B cell (primary cell): ENCODE measurements at regions not wholly inside any gene's neighbourhood (a gene's known extent, or its start where the extent isn't known, plus 50 kb on each side); places are given as distances from the start of the nearest gene placed in this dataset.

Source experiments
- EZH2 ChIP-seq: IDR thresholded peaks from 2 replicates; pipeline ENCODE4 v1.6.1; 2012; ENCODE audit warnings: borderline replicate concordance, low read depth, mild to moderate bottlenecking, moderate library complexity, low read length; ENCODE audit not compliant: insufficient read depth, poor library complexity, severe bottlenecking
- TF ChIP-seq, protein P1 (sequence below): fragments of 200-600 bp; IDR thresholded peaks from one replicate; pipeline ENCODE4 v1.8.0; 2022; ENCODE audit warnings: antibody characterized with exemption, mild to moderate bottlenecking

DNA sequence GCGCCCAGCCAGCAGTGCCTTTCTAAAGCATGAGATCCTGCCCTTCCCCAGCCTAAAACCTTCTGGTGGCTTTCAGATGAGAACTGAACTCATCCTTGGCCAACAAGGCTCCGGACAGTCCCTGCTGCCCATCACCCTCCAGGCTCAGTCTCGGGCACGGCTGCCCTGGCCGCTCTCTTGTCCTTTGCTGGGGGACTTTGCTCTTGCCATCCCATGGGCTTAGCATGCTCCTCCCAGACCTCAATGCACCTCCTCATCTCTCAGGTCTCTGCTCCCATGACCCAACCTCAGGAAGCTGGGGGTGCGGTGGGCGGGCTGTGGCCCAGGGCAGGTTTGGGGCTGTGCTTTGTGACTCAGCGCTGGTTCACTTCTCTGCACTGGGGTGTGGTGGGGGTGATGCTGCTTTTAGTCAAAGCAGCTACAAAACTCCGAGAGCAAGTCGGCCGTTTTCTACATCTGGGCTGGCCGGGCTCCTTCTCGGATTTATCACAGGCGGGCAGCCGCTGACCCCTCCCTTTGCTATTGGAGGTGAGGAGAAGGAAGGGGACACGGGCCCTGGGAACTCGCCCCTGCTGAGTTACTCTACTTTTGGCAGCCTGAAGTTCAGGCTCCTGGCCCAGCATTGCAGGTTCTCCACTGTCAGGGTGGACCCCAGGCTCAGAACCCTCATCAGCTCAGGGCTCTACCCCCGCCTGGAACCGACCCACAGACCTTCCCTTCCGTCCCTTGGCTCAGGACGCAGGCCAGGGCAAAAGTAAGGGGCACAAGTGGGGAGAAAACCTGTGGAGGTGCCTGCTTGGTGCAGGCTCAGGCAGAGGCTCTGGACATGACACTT is 90.6 kb upstream of the TAF1B start:
- TF ChIP-seq, protein P1, sequence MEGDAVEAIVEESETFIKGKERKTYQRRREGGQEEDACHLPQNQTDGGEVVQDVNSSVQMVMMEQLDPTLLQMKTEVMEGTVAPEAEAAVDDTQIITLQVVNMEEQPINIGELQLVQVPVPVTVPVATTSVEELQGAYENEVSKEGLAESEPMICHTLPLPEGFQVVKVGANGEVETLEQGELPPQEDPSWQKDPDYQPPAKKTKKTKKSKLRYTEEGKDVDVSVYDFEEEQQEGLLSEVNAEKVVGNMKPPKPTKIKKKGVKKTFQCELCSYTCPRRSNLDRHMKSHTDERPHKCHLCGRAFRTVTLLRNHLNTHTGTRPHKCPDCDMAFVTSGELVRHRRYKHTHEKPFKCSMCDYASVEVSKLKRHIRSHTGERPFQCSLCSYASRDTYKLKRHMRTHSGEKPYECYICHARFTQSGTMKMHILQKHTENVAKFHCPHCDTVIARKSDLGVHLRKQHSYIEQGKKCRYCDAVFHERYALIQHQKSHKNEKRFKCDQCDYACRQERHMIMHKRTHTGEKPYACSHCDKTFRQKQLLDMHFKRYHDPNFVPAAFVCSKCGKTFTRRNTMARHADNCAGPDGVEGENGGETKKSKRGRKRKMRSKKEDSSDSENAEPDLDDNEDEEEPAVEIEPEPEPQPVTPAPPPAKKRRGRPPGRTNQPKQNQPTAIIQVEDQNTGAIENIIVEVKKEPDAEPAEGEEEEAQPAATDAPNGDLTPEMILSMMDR: no peak
- no peak for TF ChIP-seq EZH2
